Heart right ventricle (tissue), 16 donors: ENCODE measurements at regions not wholly inside any gene's neighbourhood (a gene's known extent, or its start where the extent isn't known, plus 50 kb on each side); places are given as distances from the start of the nearest gene placed in this dataset.
"Not testable (repeated sequence)": the region's sequence is repeated elsewhere in the genome, so short reads cannot be mapped to it uniquely, and the experiment has no call there.

ENCODE experiments used
- ATAC-seq, 8 donors: fragments of 200-7000 bp; cut with Tn5 transposase; one replicate each; pipeline ENCODE4 v1.9.1; 2020; ENCODE audit warnings: mild to moderate bottlenecking in 8 of 8, moderate library complexity in 8 of 8, moderate number of reproducible peaks in 1 of 8
- DNase-seq, 2 donors: peaks; one replicate each; pipeline ENCODE4 v3.0.0-alpha.2; 2020
- H3K27ac ChIP-seq, 10 donors: fragments of 200-600 bp; sonication (generic) in 2 of 10; one replicate each; pipeline versions ENCODE4 v1.5.0 to v1.8.0; 2020 to 2022; ENCODE audit warnings: mild to moderate bottlenecking in 3 of 10
- H3K27me3 ChIP-seq, 7 donors: fragments of 200-600 bp; one replicate each; pipeline ENCODE4 v1.8.0; 2021 to 2022; ENCODE audit warnings: mild to moderate bottlenecking in 2 of 7
- H3K36me3 ChIP-seq, 9 donors: fragments of 200-600 bp; sonication (generic) in 1 of 9; one replicate each; pipeline versions ENCODE4 v1.5.0 to v1.8.0; 2020 to 2022; ENCODE audit warnings: mild to moderate bottlenecking in 2 of 9
- H3K4me1 ChIP-seq, 9 donors: fragments of 200-600 bp; sonication (generic) in 1 of 9; one replicate each; pipeline versions ENCODE4 v1.5.0 to v1.8.0; 2020 to 2022; ENCODE audit warnings: mild to moderate bottlenecking in 4 of 9
- H3K4me3 ChIP-seq, 10 donors: fragments of 200-600 bp; sonication (generic) in 2 of 10; one replicate each; pipeline versions ENCODE4 v1.5.0 to v1.8.0; 2020 to 2022; ENCODE audit warnings: mild to moderate bottlenecking in 7 of 10, moderate library complexity in 2 of 10
- H3K9me3 ChIP-seq, 11 donors: fragments of 200-600 bp in 10 of 11; sonication (generic) in 2 of 11; one replicate each; pipeline versions ENCODE4 v1.5.0 to v1.8.0; 2013 to 2022; ENCODE audit warnings: mild to moderate bottlenecking in 2 of 11, control low read depth in 1 of 11, moderate library complexity in 1 of 11
- WGBS, 2 donors: extraction: QIAGEN DNeasy Blood & Tissue Kit; methylation state at CpG; one replicate each; pipeline ENCODE4 v1.1.7; 2013; ENCODE audit warnings: inconsistent platforms in 1 of 2; 5-methylcytosine and 5-hydroxymethylcytosine counted together
- intact Hi-C, 10 donors: fragments of 100-400 bp; cut with DNase I; formaldehyde crosslinking; loops; one replicate each; pipeline versions ENCODE4 v1.11.1 to v1.14.2; 2022
- donor health status: Arrhythmogenic right ventricular cardiomyopathy.
- donor health status: ischemic (EF 13 %, LVEDD 7.1; RV severe dilation, severe dysfunction).
- donor health status: healthy with polysubstance abuse.
- donor health status: DM: no; HTN: yes; CAD: no.
- donor health status: DM: no; HTN: no; CAD: no.
- donor health status: ischemic (EF 25% LVEDD 6.9; RV normal size, moderate dysfunction).
- donor health status: ischemic (EF 25% LVEDD 5.7; RV mildly dilated, moderate dysfunction).
- donor health status: healthy.
- donor health status: DM: yes; HTN: yes; CAD: no.
- donor health status: Ischemic cardiomyopathy.
- donor health status: ischemic (EF 35%, LVEDD 5.7; RV mildly dilated, moderate dysfunction).
- donor health status: nonischemic (EF 11% LVEDD 7.7; RV severe dilation, severe dysfunction).
- donor health status: DM: yes; HTN: yes; CAD: no.
- donor health status: PGD.
- donor health status: ischemic (EF 29% LVEDD 5.4; RV normal size, mild dysfunction).
- donor health status: nonischemic (EF 23%, LVEDD 6.1; RV moderate dilation, normal function).

GRCh38 chr2:87649871-87650270 is 98.0 kb upstream of the PLGLB2 start:
- H3K27me3 ChIP-seq, H3K36me3 ChIP-seq, H3K9me3 ChIP-seq, intact Hi-C loops, H3K27ac ChIP-seq, ATAC-seq, H3K4me1 ChIP-seq, DNase-seq, H3K4me3 ChIP-seq: not testable (repeated sequence)
- WGBS, 2 donors: 82 to 99% methylated on average over 3 of the region's 3 CpGs

GRCh38 chr2:87650837-87651236 is 97.0 kb upstream of the PLGLB2 start:
- H3K4me3 ChIP-seq, H3K4me1 ChIP-seq, H3K9me3 ChIP-seq, H3K27me3 ChIP-seq, H3K36me3 ChIP-seq, DNase-seq, H3K27ac ChIP-seq, intact Hi-C loops: not testable (repeated sequence)
- peak in 1 of 8 donors; percentile 41 for ATAC-seq
- WGBS, 2 donors: 80 to 100% methylated on average over 1 to 2 of the region's 2 CpGs

- H3K4me1 ChIP-seq, H3K4me3 ChIP-seq, intact Hi-C loops, H3K36me3 ChIP-seq, H3K27ac ChIP-seq, H3K9me3 ChIP-seq, ATAC-seq, DNase-seq, H3K27me3 ChIP-seq: not testable (repeated sequence)
- WGBS, 2 donors: 89 to 91% methylated on average over 2 of the region's 2 CpGs
Observed at GRCh38 chr2:87651589-87651988, 96.3 kb upstream of the PLGLB2 start.

- H3K9me3 ChIP-seq, H3K36me3 ChIP-seq, ATAC-seq: not testable (repeated sequence)
Observed at GRCh38 chr2:87653373-87653772, 94.5 kb upstream of the PLGLB2 start.

GRCh38 chr2:87654136-87654814 is 93.6 kb upstream of the PLGLB2 start:
- H3K36me3 ChIP-seq, H3K4me1 ChIP-seq, H3K4me3 ChIP-seq, DNase-seq, ATAC-seq, intact Hi-C loops, H3K27ac ChIP-seq, H3K27me3 ChIP-seq, H3K9me3 ChIP-seq: not testable (repeated sequence)
- 80 to 84% methylated on average over 6 of the region's 7 CpGs for WGBS, 2 donors

More at GRCh38 chr2:87653373-87653772, 94.5 kb upstream of the PLGLB2 start:
- H3K4me3 ChIP-seq, H3K27me3 ChIP-seq, H3K27ac ChIP-seq, H3K4me1 ChIP-seq, intact Hi-C loops, DNase-seq: not testable (repeated sequence)

GRCh38 chr2:87657915-87658314 is 90.0 kb upstream of the PLGLB2 start:
- H3K36me3 ChIP-seq, DNase-seq, H3K27me3 ChIP-seq, H3K4me1 ChIP-seq, intact Hi-C loops, H3K4me3 ChIP-seq, H3K9me3 ChIP-seq, H3K27ac ChIP-seq, ATAC-seq: not testable (repeated sequence)
- 55 to 69% methylated on average over 1 of the region's 2 CpGs for WGBS, 2 donors

- DNase-seq, H3K36me3 ChIP-seq: not testable (repeated sequence)
Observed at GRCh38 chr2:87658357-87658756, 89.5 kb upstream of the PLGLB2 start.

GRCh38 chr2:87658976-87659375 is 88.9 kb upstream of the PLGLB2 start:
- peak in 1 of 8 donors; percentile 67 for ATAC-seq
- H3K36me3 ChIP-seq, H3K4me1 ChIP-seq, H3K27me3 ChIP-seq, DNase-seq, H3K9me3 ChIP-seq, intact Hi-C loops, H3K4me3 ChIP-seq, H3K27ac ChIP-seq: not testable (repeated sequence)
- WGBS, 2 donors: 78 to 88% methylated on average over 5 of the region's 6 CpGs

More at GRCh38 chr2:87658357-87658756, 89.5 kb upstream of the PLGLB2 start:
- H3K27me3 ChIP-seq, H3K9me3 ChIP-seq, intact Hi-C loops, H3K4me1 ChIP-seq, H3K4me3 ChIP-seq, H3K27ac ChIP-seq, ATAC-seq: not testable (repeated sequence)
- WGBS, 2 donors: 96 to 100% methylated on average over 1 to 3 of the region's 7 CpGs

- H3K27ac ChIP-seq, H3K4me1 ChIP-seq, DNase-seq, H3K9me3 ChIP-seq, ATAC-seq, H3K27me3 ChIP-seq, H3K36me3 ChIP-seq, H3K4me3 ChIP-seq, intact Hi-C loops: not testable (repeated sequence)
- WGBS, 2 donors: 93 to 94% methylated on average over 9 of the region's 10 CpGs
Observed at GRCh38 chr2:87660164-87660563, 87.7 kb upstream of the PLGLB2 start.

GRCh38 chr2:87662316-87663290 is 85.3 kb upstream of the PLGLB2 start:
- ATAC-seq, H3K4me1 ChIP-seq, H3K27ac ChIP-seq, H3K9me3 ChIP-seq, intact Hi-C loops, H3K27me3 ChIP-seq, H3K4me3 ChIP-seq, DNase-seq, H3K36me3 ChIP-seq: not testable (repeated sequence)
- 81 to 91% methylated on average over 9 of the region's 10 CpGs for WGBS, 2 donors

- H3K36me3 ChIP-seq, H3K27me3 ChIP-seq, H3K9me3 ChIP-seq, intact Hi-C loops, H3K4me3 ChIP-seq, H3K4me1 ChIP-seq, DNase-seq, ATAC-seq, H3K27ac ChIP-seq: not testable (repeated sequence)
Observed at GRCh38 chr2:87663347-87663746, 84.5 kb upstream of the PLGLB2 start.
